Smooth muscle cell (in vitro differentiated cells): ENCODE measurements at regions not wholly inside any gene's neighbourhood (a gene's known extent, or its start where the extent isn't known, plus 50 kb on each side); places are given as distances from the start of the nearest gene placed in this dataset.

Experiments
- DNase-seq: peaks from one replicate; lab custom pipeline; 2025; ENCODE audit not compliant: unreplicated experiment; lab: John Stamatoyannopoulos, UW
- H2AFZ ChIP-seq: fragments of 200-600 bp; sonication (generic); 2 replicates; pipeline ENCODE4 v1.6.0; 2016; ENCODE audit warnings: antibody characterized with exemption, low read depth, mild to moderate bottlenecking
- H3F3A ChIP-seq: fragments of 200-600 bp; sonication (generic); 2 replicates; pipeline ENCODE4 v1.6.0; 2017; ENCODE audit warnings: antibody characterized with exemption, low read depth
- H3K27ac ChIP-seq: fragments of 200-600 bp; sonication (generic); 2 replicates; pipeline ENCODE4 v1.5.1; 2016; ENCODE audit warnings: low read depth, mild to moderate bottlenecking
- H3K27me3 ChIP-seq: fragments of 200-600 bp; sonication (generic); 2 replicates; pipeline ENCODE4 v1.6.1; 2016; ENCODE audit warnings: low read depth, mild to moderate bottlenecking
- H3K36me3 ChIP-seq: fragments of 200-600 bp; sonication (generic); 2 replicates; pipeline ENCODE4 v1.5.1; 2016; ENCODE audit warnings: low read depth
- H3K4me1 ChIP-seq: fragments of 200-600 bp; sonication (generic); 2 replicates; pipeline ENCODE4 v1.5.1; 2016; ENCODE audit warnings: low read depth
- H3K4me2 ChIP-seq: fragments of 200-600 bp; sonication (generic); 2 replicates; pipeline ENCODE4 v1.6.0; 2016; ENCODE audit warnings: mild to moderate bottlenecking
- H3K4me3 ChIP-seq: fragments of 200-600 bp; sonication (generic); 2 replicates; pipeline ENCODE4 v1.5.1; 2016; ENCODE audit warnings: mild to moderate bottlenecking
- H3K79me2 ChIP-seq: fragments of 200-600 bp; sonication (generic); 2 replicates; pipeline ENCODE4 v1.6.0; 2016; ENCODE audit warnings: low read depth, mild to moderate bottlenecking
- H3K9ac ChIP-seq: fragments of 200-600 bp; sonication (generic); 2 replicates; pipeline ENCODE4 v1.6.0; 2016; ENCODE audit warnings: low read depth
- H3K9me3 ChIP-seq: fragments of 200-600 bp; sonication (generic); replicated peaks from 2 replicates; pipeline ENCODE4 v1.5.1; 2016; ENCODE audit warnings: low read depth
- H4K20me1 ChIP-seq: fragments of 200-600 bp; sonication (generic); 2 replicates; pipeline ENCODE4 v1.6.0; 2016; ENCODE audit warnings: low read depth
- CTCF ChIP-seq: fragments of 200-600 bp; sonication (generic); IDR thresholded peaks from 2 replicates; pipeline ENCODE4 v1.5.1; 2017; ENCODE audit warnings: borderline replicate concordance, mild to moderate bottlenecking, antibody characterized with exemption; ENCODE audit not compliant: insufficient read depth, poor library complexity, severe bottlenecking
- WGBS: methylation state at CpG from one replicate; pipeline ENCODE4 v1.1.7; 2016; ENCODE audit warnings: low lambda C conversion rate; 5-methylcytosine and 5-hydroxymethylcytosine counted together

GRCh38 chr21:15543473-15543872, 186.3 kb upstream of the USP25 start:
- H2AFZ ChIP-seq: no peak overlapping the region
- no peak for DNase-seq
- H3K27me3 ChIP-seq: peaks cover 2% of the 10 kb centered on the region
- no peaks in the 10 kb centered on the region for H3K79me2 ChIP-seq
- H3F3A ChIP-seq: no peaks in the 10 kb centered on the region
- no peaks in the 10 kb centered on the region for H3K36me3 ChIP-seq
- no peaks in the 10 kb centered on the region for H3K9me3 ChIP-seq
- 84% methylated on average over 6 of the region's 6 CpGs for WGBS
- no peak overlapping the region for H3K27ac ChIP-seq
- no peak overlapping the region for H3K4me3 ChIP-seq
- no peak for TF ChIP-seq CTCF
- H4K20me1 ChIP-seq: no peaks in the 10 kb centered on the region
- no peak overlapping the region for H3K9ac ChIP-seq
- H3K4me1 ChIP-seq: no peaks in the 10 kb centered on the region
- H3K4me2 ChIP-seq: no peak overlapping the region

- Histone ChIP-seq H3K9me3 (no peaks in the 10 kb centered on the region), H3K36me3 (no peaks in the 10 kb centered on the region), H4K20me1 (no peaks in the 10 kb centered on the region), H3F3A (no peaks in the 10 kb centered on the region), H3K79me2 (no peaks in the 10 kb centered on the region), H3K27me3 (no peaks in the 10 kb centered on the region), H3K4me3 (no peak overlapping the region), H3K4me2 (no peak overlapping the region), H3K27ac (no peak overlapping the region), H3K9ac (no peak overlapping the region), H3K4me1 (no peaks in the 10 kb centered on the region), H2AFZ (no peak overlapping the region)
- TF ChIP-seq CTCF: no peak
- no peak for DNase-seq
- 31% methylated on average over 3 of the region's 3 CpGs for WGBS
Measured at GRCh38 chr21:15549671-15550070, 180.1 kb upstream of the USP25 start.

GRCh38 chr21:15552914-15553494, 176.8 kb upstream of the USP25 start:
- Histone ChIP-seq H3K36me3 (no peaks in the 10 kb centered on the region), H3K27me3 (no peaks in the 10 kb centered on the region), H4K20me1 (no peaks in the 10 kb centered on the region), H3K9me3 (no peaks in the 10 kb centered on the region), H3K4me2 (no peak overlapping the region), H3F3A (no peaks in the 10 kb centered on the region), H2AFZ (no peak overlapping the region), H3K27ac (no peak overlapping the region), H3K79me2 (no peaks in the 10 kb centered on the region), H3K4me3 (no peak overlapping the region), H3K9ac (no peak overlapping the region), H3K4me1 (no peaks in the 10 kb centered on the region)
- peak; percentile 43 for TF ChIP-seq CTCF
- DNase-seq: no peak
- WGBS: 76% methylated on average over 3 of the region's 3 CpGs

- H4K20me1 ChIP-seq: no peaks in the 10 kb centered on the region
- no peaks in the 10 kb centered on the region for H3K27me3 ChIP-seq
- H3F3A ChIP-seq: no peaks in the 10 kb centered on the region
- H3K4me3 ChIP-seq: no peak overlapping the region
- WGBS: 96% methylated on average over 4 of the region's 4 CpGs
- no peak for DNase-seq
- TF ChIP-seq CTCF: no peak
- H3K79me2 ChIP-seq: no peaks in the 10 kb centered on the region
- no peak overlapping the region for H3K4me2 ChIP-seq
- H3K9me3 ChIP-seq: no peaks in the 10 kb centered on the region
- H3K36me3 ChIP-seq: no peaks in the 10 kb centered on the region
- H3K27ac ChIP-seq: no peak overlapping the region
- no peaks in the 10 kb centered on the region for H3K4me1 ChIP-seq
- no peak overlapping the region for H3K9ac ChIP-seq
- no peak overlapping the region for H2AFZ ChIP-seq
Measured at GRCh38 chr21:15557925-15558324, 171.9 kb upstream of the USP25 start.
